AG09319 (cell line): ENCODE measurements at regions not wholly inside any gene's neighbourhood (a gene's known extent, or its start where the extent isn't known, plus 50 kb on each side); places are given as distances from the start of the nearest gene placed in this dataset.

ENCODE experiments used
- DNase-seq: peaks from one replicate; pipeline ENCODE4 v3.0.0-alpha.2; 2010; ENCODE audit warnings: low read depth; ENCODE audit errors: extremely low read depth
- CTCF ChIP-seq: IDR thresholded peaks from 2 replicates; pipeline ENCODE4 v1.5.1; 2011; ENCODE audit warnings: low read depth, mild to moderate bottlenecking, inconsistent platforms, low read length, moderate library complexity

- DNase-seq: no peak
- no peak for TF ChIP-seq CTCF
Observed at GRCh38 chr2:190599073-190599472, 49.8 kb upstream of the NAB1 start.
